HepG2 (cell line): ENCODE measurements at regions not wholly inside any gene's neighbourhood (a gene's known extent, or its start where the extent isn't known, plus 50 kb on each side); places are given as distances from the start of the nearest gene placed in this dataset.

ENCODE experiments used
- ATF1 ChIP-seq: IDR thresholded peaks from 2 replicates; pipeline ENCODE4 v1.6.1; 2016; ENCODE audit warnings: mild to moderate bottlenecking, control low read depth
- CBX5 ChIP-seq: sonication (generic); formaldehyde crosslinking; IDR thresholded peaks from 2 replicates; pipeline ENCODE4 v1.4.0; 2020; ENCODE audit warnings: missing genetic modification reagents, borderline replicate concordance
- JUN ChIP-seq: sonication (generic); formaldehyde crosslinking; IDR thresholded peaks from 2 replicates; pipeline ENCODE4 v1.4.0; 2020; ENCODE audit warnings: mild to moderate bottlenecking, missing genetic modification reagents

- TF ChIP-seq JUN (CRISPR knock-in tag) (no peak), CBX5 (no peak), ATF1 (CRISPR knock-in tag) (no peak)
Observed at GRCh38 chr4:189176002-189176401, 764.7 kb upstream of the FRG1 start.
